DOHH2 (cell line): ENCODE measurements at regions not wholly inside any gene's neighbourhood (a gene's known extent, or its start where the extent isn't known, plus 50 kb on each side); places are given as distances from the start of the nearest gene placed in this dataset.

Experiments used
- H3F3A ChIP-seq: fragments of 200-600 bp; sonication (generic), shearing (Covaris generic); 2 replicates; pipeline ENCODE4 v1.6.0; 2016; ENCODE audit warnings: antibody characterized with exemption, mild to moderate bottlenecking; ENCODE audit not compliant: control insufficient read depth, insufficient read depth
- H3K27ac ChIP-seq: fragments of 200-600 bp; sonication (generic); 2 replicates; pipeline ENCODE4 v1.5.1; 2014; ENCODE audit warnings: low read depth, mild to moderate bottlenecking, low read length, moderate library complexity
- H3K27me3 ChIP-seq: fragments of 200-600 bp; sonication (generic); 2 replicates; pipeline ENCODE4 v1.6.1; 2014; ENCODE audit warnings: mild to moderate bottlenecking, low read length, mixed read lengths; ENCODE audit not compliant: control insufficient read depth
- H3K36me3 ChIP-seq: fragments of 200-600 bp; sonication (generic); 2 replicates; pipeline ENCODE4 v1.6.1; 2014; ENCODE audit warnings: mild to moderate bottlenecking, low read length, moderate library complexity, mixed read lengths; ENCODE audit not compliant: control insufficient read depth
- H3K4me1 ChIP-seq: fragments of 200-600 bp; sonication (generic); 2 replicates; pipeline ENCODE4 v1.6.1; 2014; ENCODE audit warnings: mild to moderate bottlenecking, low read length, mixed read lengths; ENCODE audit not compliant: control insufficient read depth
- H3K4me2 ChIP-seq: fragments of 200-600 bp; sonication (generic); 2 replicates; pipeline ENCODE4 v1.6.0; 2014; ENCODE audit warnings: mild to moderate bottlenecking, low read length, moderate library complexity
- H3K4me3 ChIP-seq: fragments of 200-600 bp; sonication (generic); 2 replicates; pipeline ENCODE4 v1.5.1; 2014; ENCODE audit warnings: mild to moderate bottlenecking, low read length, mixed read lengths
- H3K79me2 ChIP-seq: fragments of 200-600 bp; sonication (generic); 2 replicates; pipeline ENCODE4 v1.6.1; 2014; ENCODE audit warnings: mild to moderate bottlenecking, low read length, mixed read lengths; ENCODE audit not compliant: control insufficient read depth
- H3K9me2 ChIP-seq: fragments of 200-600 bp; sonication (generic); replicated peaks from 2 replicates; pipeline ENCODE4 v1.6.1; 2014; ENCODE audit warnings: mild to moderate bottlenecking, low read length, mixed read lengths; ENCODE audit not compliant: control insufficient read depth
- H3K9me3 ChIP-seq: fragments of 200-600 bp; sonication (generic); 2 replicates; pipeline ENCODE4 v1.6.1; 2014; ENCODE audit warnings: antibody characterized with exemption, low read length, mixed read lengths; ENCODE audit not compliant: control insufficient read depth, insufficient read depth
- H4K20me1 ChIP-seq: fragments of 200-600 bp; sonication (generic); 2 replicates; pipeline ENCODE4 v1.6.0; 2014; ENCODE audit warnings: low read depth, mild to moderate bottlenecking, antibody characterized with exemption, low read length, moderate library complexity; ENCODE audit not compliant: control insufficient read depth, insufficient read depth
- CTCF ChIP-seq: fragments of 200-600 bp; sonication (generic); IDR thresholded peaks from one replicate; pipeline ENCODE4 v1.5.1; 2014; ENCODE audit warnings: antibody characterized with exemption, mild to moderate bottlenecking, low read depth, low read length; ENCODE audit not compliant: poor library complexity, severe bottlenecking
- EZH2phosphoT487 ChIP-seq: fragments of 200-600 bp; sonication (generic); IDR thresholded peaks from 2 replicates; pipeline ENCODE4 v1.6.1; 2017; ENCODE audit warnings: borderline replicate concordance, mild to moderate bottlenecking, antibody characterized with exemption, low read length, moderate library complexity, mixed read lengths

DNA sequence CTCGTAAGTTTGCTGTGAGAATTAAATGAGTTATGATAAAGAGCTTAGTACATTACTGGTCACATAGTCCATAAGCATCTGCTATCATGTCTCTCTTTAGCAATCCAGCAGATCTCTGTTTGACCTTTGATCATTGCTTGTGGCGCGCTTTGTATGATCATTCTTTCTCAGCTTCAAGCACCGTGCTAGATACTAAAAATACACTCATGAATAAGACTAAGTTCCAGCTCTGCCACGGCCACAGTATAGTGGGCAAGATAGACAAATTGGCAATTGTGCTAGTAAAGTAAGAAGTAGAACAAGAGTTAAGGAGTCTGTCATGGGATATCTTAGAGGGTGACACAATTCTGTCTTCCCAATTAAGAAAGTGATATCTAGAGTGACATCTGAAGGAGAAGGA, 75.2 kb upstream of the ADGRF1 start:
- Histone ChIP-seq H3K9me2 (no peaks in the 10 kb centered on the region), H3K27ac (no peak overlapping the region), H3F3A (no peaks in the 10 kb centered on the region), H3K4me2 (no peak overlapping the region), H4K20me1 (no peaks in the 10 kb centered on the region), H3K4me1 (no peaks in the 10 kb centered on the region), H3K4me3 (no peak overlapping the region), H3K9me3 (no peaks in the 10 kb centered on the region), H3K27me3 (peaks cover 24% of the 10 kb centered on the region), H3K79me2 (no peaks in the 10 kb centered on the region), H3K36me3 (no peaks in the 10 kb centered on the region)
- TF ChIP-seq EZH2phosphoT487: no peak
- no peak for TF ChIP-seq CTCF

DNA sequence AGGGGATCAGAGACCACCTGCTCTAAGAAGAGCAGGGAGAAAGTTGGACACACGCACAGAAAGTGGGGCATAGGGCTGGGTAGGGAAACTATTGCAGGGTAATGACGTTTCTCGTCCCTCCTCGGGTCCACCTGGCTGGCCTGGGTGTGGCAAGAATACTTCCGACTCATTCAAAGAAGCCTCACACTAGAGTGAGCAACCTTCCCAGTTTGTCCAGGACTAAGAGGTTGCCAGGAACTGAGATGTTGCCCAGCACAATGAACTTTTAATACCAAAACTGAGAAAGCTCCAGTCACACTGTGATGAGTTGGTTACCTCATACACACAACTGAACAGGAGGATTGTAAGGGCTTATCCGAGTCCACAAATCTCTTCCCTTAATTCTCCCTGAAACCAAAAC, 74.5 kb upstream of the ADGRF1 start:
- Histone ChIP-seq H3F3A (no peaks in the 10 kb centered on the region), H4K20me1 (no peaks in the 10 kb centered on the region), H3K9me2 (no peaks in the 10 kb centered on the region), H3K27ac (no peak overlapping the region), H3K4me1 (no peaks in the 10 kb centered on the region), H3K9me3 (no peaks in the 10 kb centered on the region), H3K79me2 (no peaks in the 10 kb centered on the region), H3K4me2 (no peak overlapping the region), H3K4me3 (no peak overlapping the region), H3K27me3 (peaks cover 24% of the 10 kb centered on the region), H3K36me3 (no peaks in the 10 kb centered on the region)
- TF ChIP-seq CTCF: no peak
- no peak for TF ChIP-seq EZH2phosphoT487

DNA sequence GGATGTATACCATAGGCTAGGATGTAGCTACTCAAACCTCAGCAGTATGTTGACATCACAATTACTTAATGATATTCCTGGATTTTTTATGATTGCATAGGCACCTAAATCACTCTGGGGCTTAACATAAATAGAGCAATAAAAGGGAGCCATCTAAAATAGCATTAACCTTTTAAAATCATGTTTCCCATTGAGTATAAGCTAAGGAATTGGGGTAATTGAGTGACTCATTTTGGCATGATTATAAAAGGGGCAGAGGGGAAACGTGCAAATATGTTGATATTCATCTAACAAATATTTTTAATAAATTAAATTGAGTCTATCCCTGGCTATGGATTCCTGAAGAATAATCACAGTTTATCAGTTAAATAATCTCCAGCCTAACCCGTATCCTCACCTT, 74.0 kb upstream of the ADGRF1 start:
- no peak overlapping the region for H3K4me2 ChIP-seq
- TF ChIP-seq EZH2phosphoT487 (no peak), CTCF (no peak)
- H4K20me1 ChIP-seq: no peaks in the 10 kb centered on the region
- H3K9me3 ChIP-seq: no peaks in the 10 kb centered on the region
- no peak overlapping the region for H3K27ac ChIP-seq
- no peaks in the 10 kb centered on the region for H3K36me3 ChIP-seq
- no peaks in the 10 kb centered on the region for H3F3A ChIP-seq
- H3K27me3 ChIP-seq: peaks cover 21% of the 10 kb centered on the region
- no peaks in the 10 kb centered on the region for H3K4me1 ChIP-seq
- no peaks in the 10 kb centered on the region for H3K79me2 ChIP-seq
- no peaks in the 10 kb centered on the region for H3K9me2 ChIP-seq
- H3K4me3 ChIP-seq: no peak overlapping the region

DNA sequence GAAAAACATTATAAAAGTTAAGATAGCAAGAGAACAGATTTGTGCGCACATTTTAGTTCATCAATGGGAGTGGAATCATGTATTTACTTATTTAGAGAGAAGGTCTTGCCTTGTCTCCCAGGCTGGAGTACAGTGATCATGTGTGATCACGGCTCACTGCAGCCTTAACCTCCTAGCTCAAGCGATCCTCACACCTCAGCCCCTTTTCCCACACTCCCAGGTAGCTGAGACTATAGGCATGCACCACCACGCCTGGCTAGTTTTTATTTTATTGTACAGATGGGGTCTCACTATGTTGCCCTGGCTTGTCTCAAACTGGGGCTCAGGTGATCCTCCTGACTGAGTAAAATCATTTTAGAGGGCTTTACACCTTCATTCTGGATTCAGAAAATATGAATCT, 72.3 kb upstream of the ADGRF1 start:
- no peaks in the 10 kb centered on the region for H3K4me1 ChIP-seq
- no peaks in the 10 kb centered on the region for H3F3A ChIP-seq
- no peaks in the 10 kb centered on the region for H3K9me2 ChIP-seq
- H4K20me1 ChIP-seq: no peaks in the 10 kb centered on the region
- no peak overlapping the region for H3K27ac ChIP-seq
- no peaks in the 10 kb centered on the region for H3K36me3 ChIP-seq
- peaks cover 21% of the 10 kb centered on the region for H3K27me3 ChIP-seq
- H3K4me3 ChIP-seq: no peak overlapping the region
- TF ChIP-seq CTCF (no peak), EZH2phosphoT487 (no peak)
- no peaks in the 10 kb centered on the region for H3K79me2 ChIP-seq
- H3K9me3 ChIP-seq: no peaks in the 10 kb centered on the region
- H3K4me2 ChIP-seq: no peak overlapping the region
